NT2/D1 (cell line): ENCODE measurements at regions not wholly inside any gene's neighbourhood (a gene's known extent, or its start where the extent isn't known, plus 50 kb on each side); places are given as distances from the start of the nearest gene placed in this dataset.
"Not testable (repeated sequence)": the region's sequence is repeated elsewhere in the genome, so short reads cannot be mapped to it uniquely, and the experiment has no call there.

Experiments used
- DNase-seq: peaks from one replicate; pipeline ENCODE4 v3.0.0-alpha.2; 2011; ENCODE audit warnings: low read depth, low spot score
- H3K27me3 ChIP-seq: 2 replicates; pipeline ENCODE4 v1.6.0; 2011; ENCODE audit warnings: mild to moderate bottlenecking; ENCODE audit not compliant: insufficient read length, insufficient read depth
- H3K36me3 ChIP-seq: 2 replicates; pipeline ENCODE4 v1.6.1; 2011; ENCODE audit warnings: mild to moderate bottlenecking, low read length, mixed read lengths; ENCODE audit not compliant: insufficient read depth, insufficient read length
- H3K4me1 ChIP-seq: 2 replicates; pipeline ENCODE4 v1.5.1; 2011; ENCODE audit not compliant: insufficient read depth, insufficient read length
- H3K4me3 ChIP-seq: 2 replicates; pipeline ENCODE4 v1.5.1; 2011; ENCODE audit warnings: low read depth; ENCODE audit not compliant: insufficient read length
- H3K9ac ChIP-seq: 2 replicates; pipeline ENCODE4 v1.6.0; 2011; ENCODE audit warnings: low read depth; ENCODE audit not compliant: insufficient read length
- H3K9me3 ChIP-seq: 2 replicates; pipeline ENCODE4 v1.5.1; 2011; ENCODE audit warnings: mild to moderate bottlenecking, low read length; ENCODE audit not compliant: insufficient read depth
- SUZ12 ChIP-seq: IDR thresholded peaks from 2 replicates; pipeline ENCODE4 v1.6.1; 2011; ENCODE audit not compliant: insufficient read length, insufficient read depth; ENCODE audit errors: extremely low read depth
- YY1 ChIP-seq: IDR thresholded peaks from 2 replicates; pipeline ENCODE4 v1.6.1; 2011; ENCODE audit not compliant: insufficient read length, insufficient read depth
- ZNF274 ChIP-seq: IDR thresholded peaks from 2 replicates; pipeline ENCODE4 v1.6.1; 2011; ENCODE audit warnings: mild to moderate bottlenecking, low read depth, low read length

- Histone ChIP-seq H3K4me3 (no peak overlapping the region), H3K9ac (no peak overlapping the region), H3K9me3 (peaks cover 13% of the 10 kb centered on the region; the same call in 1 of the 2 replicates), H3K4me1 (no peaks in the 10 kb centered on the region), H3K36me3 (no peaks in the 10 kb centered on the region), H3K27me3 (no peaks in the 10 kb centered on the region)
- TF ChIP-seq SUZ12 (no peak), YY1 (no peak), ZNF274 (no peak)
- no peak for DNase-seq
These were observed 121.1 kb upstream of the FAM9C start for GRCh38 chrX:13165266-13166189.

- H3K27me3 ChIP-seq = no peaks in the 10 kb centered on the region
- H3K9ac ChIP-seq = peak overlapping the region; percentile 59
- TF ChIP-seq SUZ12 (no peak), ZNF274 (no peak), YY1 (no peak)
- H3K4me1 ChIP-seq = no peaks in the 10 kb centered on the region
- no peaks in the 10 kb centered on the region for H3K36me3 ChIP-seq
- DNase-seq = peak; percentile 51
- H3K4me3 ChIP-seq = peak overlapping the region; percentile 29
- H3K9me3 ChIP-seq = peaks cover 13% of the 10 kb centered on the region; the same call in 1 of the 2 replicates
These were observed 120.2 kb upstream of the FAM9C start for GRCh38 chrX:13164611-13165010.

DNA sequence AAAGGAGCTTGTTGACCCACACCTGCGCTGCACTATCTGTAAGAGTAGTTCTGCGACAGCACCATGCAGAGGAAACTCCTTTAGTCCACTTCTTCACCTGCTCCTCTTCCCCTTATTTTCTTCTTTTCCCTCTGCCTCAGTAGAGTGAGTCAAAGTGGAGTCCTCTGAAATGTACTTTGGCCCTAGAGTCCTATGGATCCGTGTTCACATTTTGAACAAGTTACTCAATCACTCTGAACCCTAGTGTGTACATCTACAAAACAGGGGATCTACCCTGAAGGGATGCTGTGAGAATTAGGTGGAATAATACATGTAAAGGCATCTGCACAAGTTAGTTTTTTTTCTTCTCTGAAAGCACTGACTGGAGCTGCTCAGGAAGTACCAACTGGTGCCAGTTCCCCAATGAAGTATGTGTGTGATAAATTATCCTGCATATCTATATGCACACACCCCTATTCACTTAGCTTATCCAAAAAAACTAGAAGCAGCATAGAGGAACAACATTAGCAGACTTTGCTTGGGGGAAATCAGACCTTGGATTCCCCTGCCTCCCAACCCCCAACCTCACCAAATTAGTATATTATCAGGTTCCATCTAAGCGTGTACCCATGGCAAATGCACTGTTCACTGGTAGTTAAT is 118.5 kb upstream of the FAM9C start:
- H3K9me3 ChIP-seq = peaks cover 13% of the 10 kb centered on the region; the same call in 1 of the 2 replicates
- no peak for DNase-seq

GRCh38 chrX:13159886-13160285 is 115.5 kb upstream of the FAM9C start:
- Histone ChIP-seq H3K27me3 (no peaks in the 10 kb centered on the region), H3K36me3 (no peaks in the 10 kb centered on the region), H3K9ac (no peak overlapping the region), H3K9me3 (peaks cover 14% of the 10 kb centered on the region; the same call in 1 of the 2 replicates), H3K4me1 (no peaks in the 10 kb centered on the region), H3K4me3 (no peak overlapping the region)
- TF ChIP-seq ZNF274 = no peak
- TF ChIP-seq SUZ12 = no peak
- TF ChIP-seq YY1 = no peak
- no peak for DNase-seq

More for the DNA sequence above, 118.5 kb upstream of the FAM9C start:
- Histone ChIP-seq H3K9ac (no peak overlapping the region), H3K36me3 (no peaks in the 10 kb centered on the region), H3K4me3 (no peak overlapping the region), H3K4me1 (no peaks in the 10 kb centered on the region), H3K27me3 (no peaks in the 10 kb centered on the region)
- TF ChIP-seq SUZ12 (no peak), YY1 (no peak), ZNF274 (no peak)

- Histone ChIP-seq H3K27me3 (no peaks in the 10 kb centered on the region), H3K4me3 (no peak overlapping the region), H3K4me1 (no peaks in the 10 kb centered on the region), H3K36me3 (no peaks in the 10 kb centered on the region), H3K9ac (no peak overlapping the region), H3K9me3 (peaks cover 23% of the 10 kb centered on the region)
- TF ChIP-seq YY1 (no peak), ZNF274 (no peak), SUZ12 (no peak)
- DNase-seq = no peak
These were observed 114.5 kb upstream of the FAM9C start for GRCh38 chrX:13158911-13159310.

DNA sequence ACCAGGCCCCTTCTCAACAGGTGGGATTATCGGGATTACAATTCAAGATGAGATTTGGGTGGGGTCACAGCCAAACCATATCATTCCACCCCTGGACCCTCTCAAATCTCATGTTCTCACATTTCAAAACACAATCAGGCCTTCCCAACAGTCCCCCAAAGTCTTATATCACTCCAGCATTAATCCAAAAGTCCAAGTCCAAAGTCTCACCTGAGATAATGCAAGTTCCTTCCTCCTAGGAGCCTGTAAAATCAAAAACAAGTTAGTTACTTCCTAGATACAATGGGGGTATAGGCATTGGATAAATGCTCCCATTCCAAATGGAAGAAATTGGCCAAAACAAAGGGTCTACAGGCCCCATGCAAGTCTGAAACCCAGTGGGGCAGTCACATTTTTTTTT is 111.1 kb upstream of the FAM9C start:
- H3K36me3 ChIP-seq, H3K9ac ChIP-seq, H3K4me3 ChIP-seq, H3K27me3 ChIP-seq, H3K4me1 ChIP-seq, DNase-seq: not testable (repeated sequence)
- peaks cover 44% of the 10 kb centered on the region for H3K9me3 ChIP-seq

DNA sequence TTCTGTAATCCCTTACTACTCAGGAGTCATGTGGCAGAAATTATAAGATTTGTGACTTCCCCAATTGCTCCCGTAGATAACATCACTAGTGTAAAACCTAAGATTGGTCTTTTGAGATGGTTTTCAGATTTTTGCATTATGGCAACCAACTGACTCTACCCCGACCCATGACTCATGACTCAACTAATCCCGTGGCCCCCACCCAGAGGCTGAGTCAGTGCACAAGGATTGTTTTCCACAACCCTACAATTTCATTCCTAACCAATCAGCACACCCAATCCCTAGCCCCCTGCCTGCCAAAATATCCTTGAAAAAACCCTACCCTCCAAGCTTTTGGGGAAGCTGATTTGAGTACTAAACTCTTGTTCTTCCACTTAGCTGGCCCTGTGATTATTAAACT is 109.4 kb upstream of the FAM9C start:
- no peak for TF ChIP-seq SUZ12
- H3K4me3 ChIP-seq = no peak overlapping the region
- H3K4me1 ChIP-seq = no peaks in the 10 kb centered on the region
- no peak overlapping the region for H3K9ac ChIP-seq
- H3K36me3 ChIP-seq = no peaks in the 10 kb centered on the region
- no peak for DNase-seq
- H3K9me3 ChIP-seq = peaks cover 50% of the 10 kb centered on the region
- no peaks in the 10 kb centered on the region for H3K27me3 ChIP-seq
